ENCODE measurements at regions not wholly inside any gene's neighbourhood (a gene's known extent, or its start where the extent isn't known, plus 50 kb on each side); places are given as distances from the start of the nearest gene placed in this dataset.

DNA sequence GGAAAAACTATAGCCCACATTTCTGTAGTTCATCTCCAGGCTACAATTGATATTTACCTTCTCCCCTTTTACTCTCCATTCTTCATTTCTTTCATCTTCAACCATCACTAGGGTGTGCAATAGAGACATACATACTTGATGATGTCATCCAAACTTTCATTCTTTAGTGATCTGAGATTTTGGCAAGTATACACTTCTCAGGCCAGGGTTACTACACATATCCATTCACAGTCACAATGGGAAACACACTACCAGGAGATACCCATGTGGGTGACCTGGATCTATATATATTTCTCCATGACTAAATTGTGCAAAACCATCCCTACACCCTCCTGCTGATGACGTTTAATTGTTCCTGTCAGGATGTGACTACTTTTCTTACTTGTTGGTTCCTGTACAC, 769.5 kb upstream of the DPPA4 start:
- no peak for TF ChIP-seq EZH2phosphoT487 (IDR thresholded peaks at IDR 0.05; ENCODE audit: low read depth, severe bottlenecking, unreplicated experiment)
- TF ChIP-seq, protein P1, sequence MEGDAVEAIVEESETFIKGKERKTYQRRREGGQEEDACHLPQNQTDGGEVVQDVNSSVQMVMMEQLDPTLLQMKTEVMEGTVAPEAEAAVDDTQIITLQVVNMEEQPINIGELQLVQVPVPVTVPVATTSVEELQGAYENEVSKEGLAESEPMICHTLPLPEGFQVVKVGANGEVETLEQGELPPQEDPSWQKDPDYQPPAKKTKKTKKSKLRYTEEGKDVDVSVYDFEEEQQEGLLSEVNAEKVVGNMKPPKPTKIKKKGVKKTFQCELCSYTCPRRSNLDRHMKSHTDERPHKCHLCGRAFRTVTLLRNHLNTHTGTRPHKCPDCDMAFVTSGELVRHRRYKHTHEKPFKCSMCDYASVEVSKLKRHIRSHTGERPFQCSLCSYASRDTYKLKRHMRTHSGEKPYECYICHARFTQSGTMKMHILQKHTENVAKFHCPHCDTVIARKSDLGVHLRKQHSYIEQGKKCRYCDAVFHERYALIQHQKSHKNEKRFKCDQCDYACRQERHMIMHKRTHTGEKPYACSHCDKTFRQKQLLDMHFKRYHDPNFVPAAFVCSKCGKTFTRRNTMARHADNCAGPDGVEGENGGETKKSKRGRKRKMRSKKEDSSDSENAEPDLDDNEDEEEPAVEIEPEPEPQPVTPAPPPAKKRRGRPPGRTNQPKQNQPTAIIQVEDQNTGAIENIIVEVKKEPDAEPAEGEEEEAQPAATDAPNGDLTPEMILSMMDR (IDR thresholded peaks at IDR 0.05; ENCODE audit: poor library complexity), result no peak
